Peyer's patch (tissue), 4 donors: ENCODE measurements at regions not wholly inside any gene's neighbourhood (a gene's known extent, or its start where the extent isn't known, plus 50 kb on each side); places are given as distances from the start of the nearest gene placed in this dataset.

Experiments used
- DNase-seq, 3 donors: peaks; one replicate each; pipeline ENCODE4 v3.0.0-alpha.2; 2017 to 2019
- H3K27ac ChIP-seq, 4 donors: fragments of 200-600 bp; sonication (generic); one replicate each; pipeline ENCODE4 v1.5.1; 2016 to 2019
- H3K27me3 ChIP-seq, 2 donors: fragments of 200-600 bp; sonication (generic); one replicate each; pipeline ENCODE4 v1.5.1; 2019
- H3K36me3 ChIP-seq, 3 donors: fragments of 200-600 bp; sonication (generic); one replicate each; pipeline ENCODE4 v1.5.1; 2016 to 2019
- H3K4me1 ChIP-seq, 4 donors: fragments of 200-600 bp; sonication (generic); one replicate each; pipeline ENCODE4 v1.5.1; 2016 to 2019
- H3K4me3 ChIP-seq, 4 donors: fragments of 200-600 bp; sonication (generic); 1 replicate in 3 of 4; 2 replicates in 1 of 4; pipeline ENCODE4 v1.5.1; 2016 to 2019; ENCODE audit warnings: mild to moderate bottlenecking in 1 of 4
- H3K9me3 ChIP-seq, 4 donors: fragments of 200-600 bp; sonication (generic); one replicate each; pipeline ENCODE4 v1.5.1; 2016 to 2019; ENCODE audit warnings: mild to moderate bottlenecking in 1 of 4
- POLR2A ChIP-seq, 2 donors: fragments of 450-650 bp; IDR thresholded peaks; one replicate each; pipeline ENCODE4 v1.5.1; 2017; ENCODE audit warnings: antibody characterized with exemption in 2 of 2, mild to moderate bottlenecking in 2 of 2, moderate library complexity in 2 of 2
- TF ChIP-seq, protein P1 (sequence below), 6 experiments: fragments of 450-650 bp in 4 of 6; fragments of 200-600 bp in 2 of 6; sonication (generic) in 1 of 6; IDR thresholded peaks; one replicate each; pipeline ENCODE4 v1.5.1; 2017 to 2019; ENCODE audit warnings: antibody characterized with exemption in 6 of 6, mild to moderate bottlenecking in 3 of 6, moderate library complexity in 1 of 6

- DNase-seq, result no peak
- TF ChIP-seq, protein P1, sequence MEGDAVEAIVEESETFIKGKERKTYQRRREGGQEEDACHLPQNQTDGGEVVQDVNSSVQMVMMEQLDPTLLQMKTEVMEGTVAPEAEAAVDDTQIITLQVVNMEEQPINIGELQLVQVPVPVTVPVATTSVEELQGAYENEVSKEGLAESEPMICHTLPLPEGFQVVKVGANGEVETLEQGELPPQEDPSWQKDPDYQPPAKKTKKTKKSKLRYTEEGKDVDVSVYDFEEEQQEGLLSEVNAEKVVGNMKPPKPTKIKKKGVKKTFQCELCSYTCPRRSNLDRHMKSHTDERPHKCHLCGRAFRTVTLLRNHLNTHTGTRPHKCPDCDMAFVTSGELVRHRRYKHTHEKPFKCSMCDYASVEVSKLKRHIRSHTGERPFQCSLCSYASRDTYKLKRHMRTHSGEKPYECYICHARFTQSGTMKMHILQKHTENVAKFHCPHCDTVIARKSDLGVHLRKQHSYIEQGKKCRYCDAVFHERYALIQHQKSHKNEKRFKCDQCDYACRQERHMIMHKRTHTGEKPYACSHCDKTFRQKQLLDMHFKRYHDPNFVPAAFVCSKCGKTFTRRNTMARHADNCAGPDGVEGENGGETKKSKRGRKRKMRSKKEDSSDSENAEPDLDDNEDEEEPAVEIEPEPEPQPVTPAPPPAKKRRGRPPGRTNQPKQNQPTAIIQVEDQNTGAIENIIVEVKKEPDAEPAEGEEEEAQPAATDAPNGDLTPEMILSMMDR (IDR thresholded peaks at IDR 0.05), result no peak
- TF ChIP-seq POLR2A (IDR thresholded peaks at IDR 0.05), result no peak
- no peak overlapping the region for H3K4me3 ChIP-seq
- H3K36me3 ChIP-seq, result no peaks in the 10 kb centered on the region
- H3K4me1 ChIP-seq, result peaks cover 0 to 2% (median 0%) of the 10 kb centered on the region in 4 donors
- no peaks in the 10 kb centered on the region for H3K27me3 ChIP-seq
- no peaks in the 10 kb centered on the region for H3K9me3 ChIP-seq
- no peak overlapping the region for H3K27ac ChIP-seq
Measured at GRCh38 chr1:56415720-56416119, 163.6 kb downstream of the PLPP3 start.

GRCh38 chr1:56415258-56415657 is 164.1 kb downstream of the PLPP3 start:
- Histone ChIP-seq H3K27ac (no peak overlapping the region), H3K4me1 (peaks cover 0 to 2% (median 0%) of the 10 kb centered on the region in 4 donors), H3K27me3 (no peaks in the 10 kb centered on the region), H3K4me3 (no peak overlapping the region), H3K9me3 (no peaks in the 10 kb centered on the region), H3K36me3 (no peaks in the 10 kb centered on the region)
- no peak for DNase-seq
- TF ChIP-seq, protein P1 (IDR thresholded peaks at IDR 0.05), result no peak
- no peak for TF ChIP-seq POLR2A (IDR thresholded peaks at IDR 0.05)

GRCh38 chr1:56414728-56415224 is 164.6 kb downstream of the PLPP3 start:
- H3K36me3 ChIP-seq, result no peaks in the 10 kb centered on the region
- TF ChIP-seq POLR2A (IDR thresholded peaks at IDR 0.05), result no peak
- TF ChIP-seq, protein P1 (IDR thresholded peaks at IDR 0.05), result no peak
- no peak overlapping the region for H3K27ac ChIP-seq
- peaks cover 0 to 2% (median 0%) of the 10 kb centered on the region in 4 donors for H3K4me1 ChIP-seq
- no peak overlapping the region for H3K4me3 ChIP-seq
- H3K27me3 ChIP-seq, result no peaks in the 10 kb centered on the region
- no peak for DNase-seq
- no peaks in the 10 kb centered on the region for H3K9me3 ChIP-seq

DNA sequence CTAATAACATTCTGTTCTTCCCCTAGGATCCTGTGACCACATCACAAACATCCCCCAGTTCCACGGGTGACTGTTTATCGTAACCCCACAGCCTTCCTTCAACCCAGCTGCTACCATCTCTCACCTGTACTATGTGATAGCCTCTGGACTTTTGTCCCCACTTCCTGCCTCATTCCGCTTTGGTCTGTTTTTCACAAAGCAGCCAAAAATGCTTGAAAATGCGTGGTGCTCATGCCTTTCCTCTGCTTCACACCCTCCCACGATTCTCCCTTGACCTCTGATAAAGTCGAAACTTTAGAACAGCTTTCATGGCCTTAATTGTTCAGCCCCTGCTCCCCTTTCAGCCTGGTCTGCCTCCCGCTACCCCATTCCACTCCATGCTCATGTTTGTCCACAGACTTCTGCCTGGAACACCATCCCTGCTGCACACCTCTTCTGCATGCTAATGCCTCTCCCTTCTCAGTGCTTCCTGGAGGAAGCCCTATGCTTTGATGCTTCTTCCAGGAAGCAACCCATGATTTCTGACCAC is 165.6 kb downstream of the PLPP3 start:
- Histone ChIP-seq H3K4me3 (no peak overlapping the region), H3K36me3 (no peaks in the 10 kb centered on the region), H3K27ac (no peak overlapping the region), H3K9me3 (no peaks in the 10 kb centered on the region), H3K4me1 (peaks cover 0 to 2% (median 0%) of the 10 kb centered on the region in 4 donors), H3K27me3 (no peaks in the 10 kb centered on the region)
- TF ChIP-seq, protein P1 (IDR thresholded peaks at IDR 0.05), result no peak
- no peak for TF ChIP-seq POLR2A (IDR thresholded peaks at IDR 0.05)
- no peak for DNase-seq

- peaks cover 0 to under 1% (median 0%) of the 10 kb centered on the region in 4 donors for H3K4me1 ChIP-seq
- TF ChIP-seq POLR2A (IDR thresholded peaks at IDR 0.05), result no peak
- TF ChIP-seq, protein P1 (IDR thresholded peaks at IDR 0.05), result no peak
- peak overlapping the region in 1 of 4 donors; percentile 30 for H3K27ac ChIP-seq
- H3K4me3 ChIP-seq, result no peak overlapping the region
- H3K9me3 ChIP-seq, result no peaks in the 10 kb centered on the region
- H3K27me3 ChIP-seq, result no peaks in the 10 kb centered on the region
- no peaks in the 10 kb centered on the region for H3K36me3 ChIP-seq
- no peak for DNase-seq
Measured at GRCh38 chr1:56411484-56412180, 167.7 kb downstream of the PLPP3 start.
